GM12873 (cell line): ENCODE measurements at regions not wholly inside any gene's neighbourhood (a gene's known extent, or its start where the extent isn't known, plus 50 kb on each side); places are given as distances from the start of the nearest gene placed in this dataset.

Experiments used
- CTCF ChIP-seq: IDR thresholded peaks from 2 replicates; pipeline ENCODE4 v1.5.1; 2012; ENCODE audit warnings: low read depth, mild to moderate bottlenecking, moderate library complexity, low read length, control low read depth; ENCODE audit not compliant: insufficient read depth; ENCODE audit errors: missing control alignments

GRCh38 chr6:91088976-91089375 lies 502.1 kb upstream of the MAP3K7 start:
- no peak for TF ChIP-seq CTCF

GRCh38 chr6:91088515-91088914 lies 501.6 kb upstream of the MAP3K7 start:
- no peak for TF ChIP-seq CTCF

DNA sequence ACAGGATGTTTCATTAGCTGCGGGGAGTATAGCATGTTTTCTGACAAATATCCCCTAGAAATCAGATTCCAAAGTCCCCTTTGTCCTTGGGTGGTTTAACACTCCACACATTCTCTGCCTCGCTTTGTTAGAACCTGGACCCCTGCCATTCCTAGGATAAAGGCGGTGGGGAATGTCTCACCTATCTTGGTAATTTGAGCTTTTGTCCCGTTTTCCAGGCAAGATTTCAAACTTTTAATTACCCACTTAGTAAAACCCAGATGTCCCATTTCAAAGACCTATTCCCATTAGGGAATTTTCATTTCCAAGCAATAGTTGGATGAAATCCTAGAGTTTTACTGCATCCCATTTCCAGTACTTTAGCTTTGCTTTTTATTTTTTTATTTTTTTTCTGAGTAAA lies 501.0 kb upstream of the MAP3K7 start:
- no peak for TF ChIP-seq CTCF

DNA sequence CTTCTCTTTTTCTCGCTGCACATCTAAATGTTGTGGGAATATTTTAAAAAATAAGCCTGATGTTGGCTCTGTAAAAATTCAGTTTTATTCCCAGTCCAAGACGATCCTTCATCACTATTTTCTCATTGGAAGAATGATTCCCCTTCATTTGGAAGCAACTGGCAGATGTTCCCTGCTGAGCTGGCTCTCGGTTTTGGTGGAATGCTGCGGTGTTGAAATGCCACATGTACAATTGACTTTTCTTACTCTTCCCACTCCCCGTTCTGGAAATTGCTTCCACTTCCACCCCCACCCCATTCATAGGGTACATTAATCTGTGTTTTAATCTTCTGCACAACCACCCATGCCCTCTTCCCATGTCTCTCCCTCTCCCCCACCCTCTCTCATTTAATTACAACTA lies 496.3 kb upstream of the MAP3K7 start:
- no peak for TF ChIP-seq CTCF

DNA sequence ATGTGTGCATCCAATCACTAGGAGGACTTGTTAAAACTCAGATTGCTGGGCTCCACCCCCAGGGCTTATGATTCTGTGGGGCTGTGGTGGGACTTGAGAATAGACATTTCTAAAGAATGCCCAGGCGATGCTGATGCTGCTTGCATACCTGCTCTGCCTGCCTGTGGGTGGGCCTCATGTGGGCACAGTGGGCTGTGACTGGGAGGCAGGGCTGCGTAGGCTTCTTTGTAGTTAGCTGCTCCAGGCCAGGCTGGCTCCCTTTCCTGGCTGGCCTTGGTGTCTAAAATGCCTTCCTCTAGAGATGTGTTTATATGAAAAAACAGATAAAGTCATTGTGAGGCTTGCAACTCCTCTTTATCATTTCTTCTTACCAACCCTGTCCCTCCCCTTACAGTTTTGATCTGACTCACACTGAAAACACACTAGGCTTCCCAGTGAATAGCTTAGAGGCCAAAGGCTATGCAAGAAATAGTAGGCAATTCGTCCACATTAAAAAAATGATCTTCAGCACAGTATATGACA lies 495.5 kb upstream of the MAP3K7 start:
- no peak for TF ChIP-seq CTCF

- TF ChIP-seq CTCF: peak; percentile 69
These were observed 494.7 kb upstream of the MAP3K7 start for GRCh38 chr6:91081452-91082067.

DNA sequence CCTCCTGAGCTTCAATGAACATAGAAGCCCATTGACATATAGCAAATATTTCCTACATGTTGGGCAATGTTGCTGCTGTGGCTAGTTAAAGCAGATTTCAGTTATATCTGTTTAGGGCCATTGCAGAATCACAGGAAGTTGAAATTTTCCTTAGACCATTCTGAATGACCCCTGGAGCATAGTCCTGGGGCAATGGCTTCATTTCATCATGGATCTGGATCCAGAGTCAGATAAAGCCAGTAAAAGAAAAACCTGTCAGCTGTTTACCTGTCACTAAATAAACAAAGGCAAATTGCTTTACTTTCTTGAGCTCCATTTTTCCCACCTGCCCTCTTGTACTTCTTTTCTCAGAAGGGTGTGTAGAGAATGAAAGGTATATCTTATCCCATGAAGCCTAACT lies 494.0 kb upstream of the MAP3K7 start:
- TF ChIP-seq CTCF: no peak
